ENCODE measurements at regions not wholly inside any gene's neighbourhood (a gene's known extent, or its start where the extent isn't known, plus 50 kb on each side); places are given as distances from the start of the nearest gene placed in this dataset.

GRCh38 chr5:97422678-97423077 is 239.6 kb upstream of the RIOK2 start:
- TF ChIP-seq EP300 (IDR thresholded peaks at IDR 0.05) (no peak), CTCF (IDR thresholded peaks at IDR 0.05) (no peak), POLR2AphosphoS5 (IDR thresholded peaks at IDR 0.05) (no peak), POLR2A (IDR thresholded peaks at IDR 0.05; ENCODE audit: low read depth) (no peak)
- Histone ChIP-seq H3K36me3 (no peaks in the 10 kb centered on the region), H3K27ac (replicated peaks in 1 of 4) (no peak overlapping the region), H3K9me3 (no peaks in the 10 kb centered on the region), H3K4me1 (peaks cover 0 to 13% (median 8%) of the 10 kb centered on the region in 4 donors), H3K27me3 (no peaks in the 10 kb centered on the region), H3K4me3 (no peak overlapping the region)
- WGBS = 97% methylated on average over 3 of the region's 3 CpGs
- intact Hi-C loops (cut with DNase I) = loop anchor here (10.0 kb wide), 1 partner anchor 112 kb away; no protein-coding TSS in a partner anchor
- no peak for DNase-seq (ENCODE audit: extremely low spot score)

GRCh38 chr5:97425511-97425910 is 242.5 kb upstream of the RIOK2 start:
- DNase-seq (ENCODE audit: extremely low spot score) = no peak
- Histone ChIP-seq H3K27me3 (no peaks in the 10 kb centered on the region), H3K36me3 (no peaks in the 10 kb centered on the region), H3K4me3 (no peak overlapping the region), H3K4me1 (peaks cover 0 to 9% (median 6%) of the 10 kb centered on the region in 4 donors), H3K9me3 (no peaks in the 10 kb centered on the region), H3K27ac (replicated peaks in 1 of 4) (no peak overlapping the region)
- 85% methylated on average over 4 of the region's 4 CpGs for WGBS
- intact Hi-C loops (cut with DNase I) = loop anchor here (10.0 kb wide), 1 partner anchor 109 kb away; no protein-coding TSS in a partner anchor
- no peak for TF ChIP-seq EP300 (IDR thresholded peaks at IDR 0.05)
- peak in 1 of 3 experiments; percentile 25 for TF ChIP-seq CTCF (IDR thresholded peaks at IDR 0.05)

GRCh38 chr5:97427235-97427634 is 244.2 kb upstream of the RIOK2 start:
- TF ChIP-seq CTCF (IDR thresholded peaks at IDR 0.05) = no peak
- no peak for TF ChIP-seq EP300 (IDR thresholded peaks at IDR 0.05)
- no peak for TF ChIP-seq POLR2AphosphoS5 (IDR thresholded peaks at IDR 0.05)
- TF ChIP-seq POLR2A (IDR thresholded peaks at IDR 0.05; ENCODE audit: low read depth) = no peak
- H3K9me3 ChIP-seq = no peaks in the 10 kb centered on the region
- intact Hi-C loops (cut with DNase I) = loop anchor here (10.0 kb wide), 1 partner anchor 108 kb away; no protein-coding TSS in a partner anchor
- no peak for DNase-seq (ENCODE audit: extremely low spot score)
- no peaks in the 10 kb centered on the region for H3K36me3 ChIP-seq
- no peaks in the 10 kb centered on the region for H3K4me1 ChIP-seq
- H3K4me3 ChIP-seq = no peak overlapping the region
- WGBS = 84% methylated on average over 2 of the region's 2 CpGs
- no peaks in the 10 kb centered on the region for H3K27me3 ChIP-seq
- H3K27ac ChIP-seq (replicated peaks in 1 of 4) = no peak overlapping the region

GRCh38 chr5:97434021-97434420 is 251.0 kb upstream of the RIOK2 start:
- Histone ChIP-seq H3K27me3 (no peaks in the 10 kb centered on the region), H3K9me3 (no peaks in the 10 kb centered on the region), H3K4me3 (no peak overlapping the region), H3K27ac (replicated peaks in 1 of 4) (no peak overlapping the region), H3K36me3 (no peaks in the 10 kb centered on the region), H3K4me1 (no peaks in the 10 kb centered on the region)
- no peak for TF ChIP-seq POLR2AphosphoS5 (IDR thresholded peaks at IDR 0.05)
- no peak for TF ChIP-seq CTCF (IDR thresholded peaks at IDR 0.05)
- TF ChIP-seq EP300 (IDR thresholded peaks at IDR 0.05) = no peak
- TF ChIP-seq POLR2A (IDR thresholded peaks at IDR 0.05; ENCODE audit: low read depth) = no peak
- WGBS = 64% methylated on average over 4 of the region's 4 CpGs
- intact Hi-C loops (cut with DNase I) = no loop called here
- DNase-seq (ENCODE audit: extremely low spot score) = no peak

- TF ChIP-seq CTCF (IDR thresholded peaks at IDR 0.05) (no peak), POLR2A (IDR thresholded peaks at IDR 0.05; ENCODE audit: low read depth) (no peak), POLR2AphosphoS5 (IDR thresholded peaks at IDR 0.05) (no peak), EP300 (IDR thresholded peaks at IDR 0.05) (no peak)
- Histone ChIP-seq H3K36me3 (no peaks in the 10 kb centered on the region), H3K4me3 (no peak overlapping the region), H3K9me3 (no peaks in the 10 kb centered on the region), H3K27ac (replicated peaks in 1 of 4) (no peak overlapping the region), H3K4me1 (no peaks in the 10 kb centered on the region), H3K27me3 (no peaks in the 10 kb centered on the region)
- DNase-seq (ENCODE audit: extremely low spot score) = no peak
- intact Hi-C loops (cut with DNase I) = no loop called here
Measured at GRCh38 chr5:97436405-97436804, 253.4 kb upstream of the RIOK2 start.
